Stimulated activated CD4-positive, alpha-beta T cell treated with anti-CD3 and anti-CD28 coated beads, Interleukin-4, amount 100 ng/mL, for 24 hours (primary cell): ENCODE measurements at regions not wholly inside any gene's neighbourhood (a gene's known extent, or its start where the extent isn't known, plus 50 kb on each side); places are given as distances from the start of the nearest gene placed in this dataset.
"Not testable (repeated sequence)": the region's sequence is repeated elsewhere in the genome, so short reads cannot be mapped to it uniquely, and the experiment has no call there.

ENCODE experiments used
- DNase-seq: peaks from one replicate; pipeline ENCODE4 v3.0.0-alpha.2; 2020

GRCh38 chr2:2619995-2620394, 288.9 kb upstream of the MYT1L start:
- no peak for DNase-seq

GRCh38 chr2:2614452-2614851, 283.4 kb upstream of the MYT1L start:
- DNase-seq: no peak

GRCh38 chr2:2613279-2614199, 282.5 kb upstream of the MYT1L start:
- peak; percentile 88 for DNase-seq

GRCh38 chr2:2610751-2611150, 279.7 kb upstream of the MYT1L start:
- DNase-seq: no peak

DNA sequence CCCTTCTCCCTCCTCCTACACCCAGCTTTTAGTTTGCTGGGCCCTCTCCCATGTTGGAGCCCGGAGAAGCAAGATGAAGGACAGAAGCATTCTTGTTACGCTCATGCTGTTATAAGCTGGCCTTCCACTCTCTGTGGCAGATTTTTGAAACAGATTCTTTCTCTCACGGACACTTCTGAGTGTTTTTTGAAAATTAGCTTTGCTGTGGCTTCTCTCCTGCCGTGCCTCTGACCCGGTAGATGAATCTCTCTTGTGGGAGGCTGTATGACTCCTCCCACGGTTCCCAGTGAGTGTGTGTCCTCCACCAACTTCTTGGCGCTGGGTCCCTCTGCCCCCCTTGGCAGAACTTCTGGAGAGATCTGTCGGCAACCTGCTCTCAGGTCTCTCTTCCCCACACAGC, 269.3 kb upstream of the MYT1L start:
- no peak for DNase-seq

GRCh38 chr2:2599441-2599840, 268.4 kb upstream of the MYT1L start:
- no peak for DNase-seq

GRCh38 chr2:2597712-2598111, 266.6 kb upstream of the MYT1L start:
- DNase-seq: no peak

GRCh38 chr2:2591542-2591940, 260.5 kb upstream of the MYT1L start:
- no peak for DNase-seq

GRCh38 chr2:2590841-2591541, 259.9 kb upstream of the MYT1L start:
- no peak for DNase-seq

GRCh38 chr2:2590141-2590540, 259.1 kb upstream of the MYT1L start:
- DNase-seq: no peak

DNA sequence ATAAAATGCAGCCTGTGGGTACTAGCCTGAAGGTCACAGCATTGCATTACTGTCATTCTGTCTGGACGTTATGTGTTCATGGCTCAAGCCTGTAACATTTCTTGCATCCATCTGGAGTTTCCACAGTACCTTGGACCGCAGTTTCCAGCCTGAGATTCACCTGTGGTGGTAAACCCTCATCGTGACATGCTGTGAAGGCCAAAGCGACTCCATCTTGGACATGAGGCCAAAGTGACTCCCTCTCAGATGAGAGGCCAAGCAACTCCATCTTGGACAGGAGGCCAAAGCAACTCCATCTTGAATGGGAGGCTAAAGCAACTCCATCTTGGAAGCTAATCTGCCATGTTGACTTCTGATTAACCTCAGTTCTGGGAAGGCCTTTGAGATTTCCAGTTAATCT, 257.7 kb upstream of the MYT1L start:
- DNase-seq: no peak

- DNase-seq: no peak
These were observed 256.3 kb upstream of the MYT1L start for GRCh38 chr2:2587354-2587753.

DNA sequence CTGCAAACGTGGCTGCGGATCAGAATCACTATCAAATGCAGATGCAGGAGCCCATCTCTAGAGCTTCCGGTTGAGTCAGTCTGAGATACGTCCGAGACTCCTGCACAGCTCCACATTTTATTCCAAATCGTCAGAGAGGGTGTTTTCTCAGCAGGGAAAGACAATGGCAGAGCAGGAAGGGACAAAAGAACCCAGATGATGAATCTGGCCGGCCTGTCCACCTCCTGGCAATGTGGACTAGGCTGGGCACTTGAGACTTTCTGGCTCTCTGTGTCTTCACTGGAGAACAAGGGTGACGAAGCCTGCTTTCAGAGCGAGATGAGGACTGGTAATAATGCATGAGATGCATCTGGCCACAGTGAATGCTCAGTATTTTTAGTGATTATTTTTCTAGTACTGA, 255.9 kb upstream of the MYT1L start:
- no peak for DNase-seq

- no peak for DNase-seq
These were observed 255.1 kb upstream of the MYT1L start for GRCh38 chr2:2586068-2586776.

GRCh38 chr2:2582998-2583545, 252.0 kb upstream of the MYT1L start:
- DNase-seq: no peak

- no peak for DNase-seq
These were observed 250.5 kb upstream of the MYT1L start for GRCh38 chr2:2581331-2582159.

DNA sequence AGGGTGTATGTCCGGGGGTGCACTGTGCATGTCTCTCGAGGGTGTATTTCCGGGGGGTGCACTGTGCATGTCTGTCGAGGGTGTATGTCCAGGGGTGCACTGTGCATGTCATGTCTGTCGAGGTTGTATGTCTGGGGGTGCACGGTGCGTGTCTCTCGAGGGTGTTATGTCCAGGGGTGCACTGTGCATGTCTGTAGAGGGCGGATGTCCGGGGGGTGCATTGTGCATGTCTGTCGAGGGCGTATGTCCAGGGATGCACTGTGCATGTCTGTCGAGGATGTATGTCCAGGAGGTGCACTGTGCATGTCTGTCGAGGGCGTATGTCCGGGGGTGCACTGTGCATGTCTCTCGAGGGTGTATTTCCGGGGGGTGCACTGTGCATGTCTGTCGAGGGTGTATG, 249.8 kb upstream of the MYT1L start:
- not testable (repeated sequence) for DNase-seq

DNA sequence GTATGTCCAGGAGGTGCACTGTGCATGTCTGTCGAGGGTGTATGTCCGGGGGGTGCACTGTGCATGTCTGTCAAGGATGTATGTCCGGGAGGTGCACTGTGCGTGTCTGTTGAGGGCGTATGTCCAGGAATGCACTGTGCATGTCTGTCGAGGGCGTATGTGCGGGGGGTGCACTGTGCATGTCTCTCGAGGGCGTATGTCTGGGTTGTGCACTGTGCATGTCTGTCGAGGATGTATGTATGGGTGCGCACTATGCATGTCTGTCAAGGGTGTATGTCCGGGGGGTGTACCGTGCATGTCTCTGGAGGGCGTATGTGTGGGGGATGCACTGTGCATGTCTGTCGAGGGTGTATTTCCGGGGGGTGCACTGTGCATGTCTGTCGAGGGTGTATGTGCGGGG, 249.3 kb upstream of the MYT1L start:
- DNase-seq: no peak

DNA sequence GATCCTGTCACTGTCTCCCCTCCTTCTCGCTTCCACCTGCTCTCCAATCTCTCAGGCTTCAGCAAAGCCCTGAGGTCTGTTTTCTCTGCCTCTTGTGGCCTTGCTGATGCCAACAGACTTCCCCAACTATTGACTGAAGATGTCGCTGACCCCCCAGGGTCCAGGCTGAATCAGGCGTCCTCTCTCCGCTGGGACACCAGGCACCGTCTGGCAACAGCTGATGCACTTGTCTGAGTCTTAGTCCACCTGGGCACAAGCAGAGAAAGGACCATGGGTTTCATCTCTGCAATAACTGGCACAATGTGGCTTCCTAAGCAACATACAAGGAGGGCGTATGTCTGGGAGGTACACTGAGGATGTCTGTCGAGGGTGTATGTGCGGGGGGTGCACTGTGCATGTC, 248.7 kb upstream of the MYT1L start:
- no peak for DNase-seq

GRCh38 chr2:2577407-2577831, 246.3 kb upstream of the MYT1L start:
- no peak for DNase-seq

GRCh38 chr2:2575870-2576386, 244.9 kb upstream of the MYT1L start:
- no peak for DNase-seq

DNA sequence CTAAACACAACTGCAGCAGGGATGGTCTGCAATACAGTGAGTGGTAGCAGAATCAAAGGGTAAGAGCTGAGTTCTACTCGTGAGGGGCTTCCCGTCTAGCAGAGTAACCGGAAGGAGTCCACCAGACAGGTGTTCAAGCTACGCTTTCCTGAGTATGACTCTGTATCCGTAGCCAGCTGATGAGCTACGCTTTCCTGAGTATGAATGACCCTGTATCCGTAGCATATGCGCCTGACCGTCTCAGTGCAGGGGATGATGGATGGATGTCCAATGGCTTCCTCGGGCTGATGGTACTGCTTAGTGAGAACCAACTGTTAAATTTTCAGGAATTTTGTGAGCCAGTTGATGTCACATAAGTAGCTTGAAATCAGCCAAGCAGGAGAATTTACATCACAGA, 244.1 kb upstream of the MYT1L start:
- DNase-seq: no peak
